B cell (primary cell): ENCODE measurements at regions not wholly inside any gene's neighbourhood (a gene's known extent, or its start where the extent isn't known, plus 50 kb on each side); places are given as distances from the start of the nearest gene placed in this dataset.

Experiments used
- ATAC-seq: fragments of 200-7000 bp; cut with Tn5 transposase; one replicate; pipeline ENCODE4 v1.10.0; 2021; ENCODE audit warnings: low read depth, mild to moderate bottlenecking, moderate number of reproducible peaks, moderate library complexity
- CTCF ChIA-PET: fragments of 350-600 bp; sonication (Branson Sonifier 250); formaldehyde crosslinking; loops from one replicate; lab custom pipeline; 2021; ENCODE audit warnings: antibody characterized with exemption, inconsistent platforms; lab: Charles Lee
- POLR2A ChIA-PET: fragments of 350-600 bp; sonication (Branson Sonifier 250); formaldehyde crosslinking; loops from one replicate; lab custom pipeline; 2021; ENCODE audit warnings: antibody characterized with exemption; lab: Charles Lee
- DNase-seq: peaks from one replicate; pipeline ENCODE4 v3.0.0; 2013
- H2AFZ ChIP-seq: 2 replicates; pipeline ENCODE4 v1.6.1; 2012; ENCODE audit warnings: mild to moderate bottlenecking, low read depth, low read length; ENCODE audit not compliant: insufficient read depth, poor library complexity, severe bottlenecking
- H3K27ac ChIP-seq, 2 donors: 1 replicate in 1 of 2; 2 replicates in 1 of 2; pipeline ENCODE4 v1.5.1; 2012 to 2013; ENCODE audit warnings: low read length in 2 of 2, mild to moderate bottlenecking in 2 of 2, moderate library complexity in 1 of 2
- H3K27me3 ChIP-seq, 4 experiments: fragments of 200-600 bp in 1 of 4; sonication (generic) in 1 of 4; replicated peaks in 1 of 4; 1 replicate in 2 of 4; 2 replicates in 2 of 4; pipeline versions ENCODE4 v1.6.1 to v1.7.0; 2013 to 2016; ENCODE audit warnings: low read length in 3 of 4, mild to moderate bottlenecking in 2 of 4, mixed read lengths in 1 of 4, moderate library complexity in 1 of 4; ENCODE audit not compliant: insufficient read depth in 4 of 4, control insufficient read depth in 3 of 4; ENCODE audit errors: control extremely low read depth in 1 of 4
- H3K36me3 ChIP-seq, 2 experiments: replicated peaks in 1 of 2; 1 replicate in 1 of 2; 2 replicates in 1 of 2; pipeline versions ENCODE4 v1.6.1 to v1.7.1; 2013; ENCODE audit warnings: low read length in 1 of 2; ENCODE audit not compliant: insufficient read depth in 2 of 2, control insufficient read depth in 1 of 2; ENCODE audit errors: control extremely low read depth in 1 of 2, extremely low read depth in 1 of 2
- H3K4me1 ChIP-seq, 2 donors: fragments of 200-600 bp in 1 of 2; sonication (generic) in 1 of 2; 1 replicate in 1 of 2; 2 replicates in 1 of 2; pipeline versions ENCODE4 v1.5.1 to v1.6.1; 2013 to 2017; ENCODE audit warnings: low read length in 2 of 2; ENCODE audit not compliant: control insufficient read depth in 2 of 2, insufficient read depth in 2 of 2
- H3K4me2 ChIP-seq: replicated peaks from 2 replicates; pipeline ENCODE3; 2012; ENCODE audit warnings: mild to moderate bottlenecking, low read depth, low read length; ENCODE audit not compliant: poor library complexity, severe bottlenecking
- H3K4me3 ChIP-seq, 5 experiments: fragments of 200-600 bp in 1 of 5; sonication (generic) in 1 of 5; 1 replicate in 3 of 5; 2 replicates in 2 of 5; pipeline versions ENCODE4 v1.5.1 to v1.7.0; 2011 to 2016; ENCODE audit warnings: low read length in 4 of 5, mild to moderate bottlenecking in 4 of 5, low read depth in 2 of 5, control low read depth in 1 of 5, moderate library complexity in 1 of 5; ENCODE audit not compliant: insufficient read depth in 1 of 5; ENCODE audit errors: control extremely low read depth in 1 of 5, extremely low read depth in 1 of 5
- H3K79me2 ChIP-seq: fragments of 200-600 bp; sonication (generic); one replicate; pipeline ENCODE4 v1.6.0; 2016; ENCODE audit warnings: low read length; ENCODE audit not compliant: control insufficient read depth, insufficient read depth
- H3K9ac ChIP-seq: fragments of 200-600 bp; sonication (generic); 2 replicates; pipeline ENCODE4 v1.6.1; 2017; ENCODE audit warnings: mild to moderate bottlenecking, low read length, moderate library complexity
- H3K9me3 ChIP-seq, 3 donors: one replicate each; pipeline versions ENCODE4 v1.6.1 to v1.7.1; 2013; ENCODE audit warnings: low read length in 2 of 3; ENCODE audit not compliant: control insufficient read depth in 2 of 3, insufficient read depth in 1 of 3; ENCODE audit errors: control extremely low read depth in 1 of 3
- H4K20me1 ChIP-seq: 2 replicates; pipeline ENCODE4 v1.6.0; 2012; ENCODE audit warnings: mild to moderate bottlenecking, low read length; ENCODE audit not compliant: insufficient read depth, control insufficient read depth, poor library complexity, severe bottlenecking
- H3K27ac Mint-ChIP-seq: one replicate; pipeline ENCODE4 v1.8.0; 2021; ENCODE audit warnings: mixed read lengths
- H3K27me3 Mint-ChIP-seq: one replicate; pipeline ENCODE4 v1.8.0; 2021; ENCODE audit warnings: mixed read lengths
- H3K4me1 Mint-ChIP-seq: one replicate; pipeline ENCODE4 v1.8.0; 2021; ENCODE audit warnings: mixed read lengths
- H3K4me3 Mint-ChIP-seq: one replicate; pipeline ENCODE4 v1.8.0; 2021; ENCODE audit warnings: mixed read lengths
- H3K9me3 Mint-ChIP-seq: one replicate; pipeline ENCODE4 v1.8.0; 2022; ENCODE audit warnings: mixed read lengths; ENCODE audit not compliant: insufficient read depth
- CTCF ChIP-seq: fragments of 200-600 bp; IDR thresholded peaks from one replicate; pipeline ENCODE4 v1.8.0; 2022; ENCODE audit warnings: antibody characterized with exemption, mild to moderate bottlenecking
- EZH2 ChIP-seq: IDR thresholded peaks from 2 replicates; pipeline ENCODE4 v1.6.1; 2012; ENCODE audit warnings: borderline replicate concordance, low read depth, mild to moderate bottlenecking, moderate library complexity, low read length; ENCODE audit not compliant: insufficient read depth, poor library complexity, severe bottlenecking
- WGBS: methylation state at CpG from one replicate; pipeline ENCODE4 v1.1.5; 2013; ENCODE audit warnings: missing lambda C conversion rate; ENCODE audit not compliant: insufficient coverage; 5-methylcytosine and 5-hydroxymethylcytosine counted together
- intact Hi-C: fragments of 100-400 bp; cut with micrococcal nuclease; formaldehyde crosslinking; loops from one replicate; pipeline ENCODE4 v1.10.0; 2022

GRCh38 chr9:106075236-106075959 lies 381.1 kb downstream of the TMEM38B start:
- no peak for TF ChIP-seq EZH2
- no peak for TF ChIP-seq CTCF
- ChIA-PET CTCF (no interaction called here), POLR2A (no interaction called here)
- no peaks in the 10 kb centered on the region for H3K4me1 Mint-ChIP-seq
- H3K27ac ChIP-seq, result no peak overlapping the region
- H3K27ac Mint-ChIP-seq, result no peak overlapping the region
- H3K36me3 ChIP-seq, result no peaks in the 10 kb centered on the region
- H3K4me2 ChIP-seq, result no peak overlapping the region
- no peaks in the 10 kb centered on the region for H3K79me2 ChIP-seq
- H3K9me3 ChIP-seq, result no peaks in the 10 kb centered on the region
- 60% methylated on average over 1 of the region's 3 CpGs for WGBS
- ATAC-seq, result no peak
- H3K4me3 ChIP-seq, result no peak overlapping the region
- no peaks in the 10 kb centered on the region for H3K27me3 Mint-ChIP-seq
- intact Hi-C loops, result no loop called here
- DNase-seq, result no peak
- H3K4me3 Mint-ChIP-seq, result no peak overlapping the region
- no peak overlapping the region for H3K9ac ChIP-seq
- no peaks in the 10 kb centered on the region for H4K20me1 ChIP-seq
- H3K27me3 ChIP-seq, result no peaks in the 10 kb centered on the region
- H3K9me3 Mint-ChIP-seq, result no peaks in the 10 kb centered on the region
- no peak overlapping the region for H2AFZ ChIP-seq
- no peaks in the 10 kb centered on the region for H3K4me1 ChIP-seq

- Mint-ChIP-seq H3K27me3 (no peaks in the 10 kb centered on the region), H3K4me1 (no peaks in the 10 kb centered on the region), H3K27ac (no peak overlapping the region), H3K4me3 (no peak overlapping the region), H3K9me3 (no peaks in the 10 kb centered on the region)
- Histone ChIP-seq H3K27me3 (no peaks in the 10 kb centered on the region), H3K27ac (no peak overlapping the region), H2AFZ (no peak overlapping the region), H3K9me3 (no peaks in the 10 kb centered on the region), H3K4me2 (no peak overlapping the region), H3K79me2 (no peaks in the 10 kb centered on the region), H3K9ac (no peak overlapping the region), H3K4me3 (no peak overlapping the region), H4K20me1 (no peaks in the 10 kb centered on the region), H3K36me3 (no peaks in the 10 kb centered on the region), H3K4me1 (no peaks in the 10 kb centered on the region)
- ATAC-seq (no peak), DNase-seq (no peak)
- TF ChIP-seq EZH2 (no peak), CTCF (no peak)
- ChIA-PET CTCF (no interaction called here), POLR2A (no interaction called here)
- intact Hi-C loops, result no loop called here
- no CpG with 5 or more reads among the region's 1 CpG for WGBS
Measured at GRCh38 chr9:106075960-106076327, 381.6 kb downstream of the TMEM38B start.
